ENCODE measurements at regions not wholly inside any gene's neighbourhood (a gene's known extent, or its start where the extent isn't known, plus 50 kb on each side); places are given as distances from the start of the nearest gene placed in this dataset.

- TF ChIP-seq EZH2 (IDR thresholded peaks at IDR 0.05; ENCODE audit: low read depth, unreplicated experiment) (no peak), EZH2phosphoT487 (IDR thresholded peaks at IDR 0.05; ENCODE audit: unreplicated experiment) (no peak), JUNB (IDR thresholded peaks at IDR 0.05; ENCODE audit: unreplicated experiment) (no peak), CTCF (conservative IDR thresholded peaks at IDR 0.05; ENCODE audit: low read depth in 2 of 2) (no peak), ZNF114 (CRISPR knock-in tag; IDR thresholded peaks at IDR 0.05) (no peak), POLR2AphosphoS5 (IDR thresholded peaks at IDR 0.05; ENCODE audit: low read depth) (no peak), STAT1 (IDR thresholded peaks at IDR 0.05; ENCODE audit: unreplicated experiment) (no peak), REST (IDR thresholded peaks at IDR 0.05; ENCODE audit: unreplicated experiment) (no peak), ETS1 (IDR thresholded peaks at IDR 0.05) (no peak), ZNF331 (CRISPR knock-in tag; IDR thresholded peaks at IDR 0.05; ENCODE audit: low read depth) (no peak)
Measured at GRCh38 chr2:144998435-144998834, 478.5 kb upstream of the ZEB2 start (continued).

GRCh38 chr2:144996225-144996795 lies 476.4 kb upstream of the ZEB2 start:
- peaks cover 4% of the 10 kb centered on the region; the same call in 1 of the 3 replicates for H3K9me3 Mint-ChIP-seq
- Histone ChIP-seq H3K27ac (ENCODE audit: low read depth) (no peak overlapping the region), H3K4me3 (no peak overlapping the region), H3K79me2 (replicated peaks; ENCODE audit: insufficient read depth) (no peaks in the 10 kb centered on the region), H4K20me1 (replicated peaks; ENCODE audit: insufficient read depth) (no peaks in the 10 kb centered on the region), H3K4me1 (ENCODE audit: insufficient read depth) (no peaks in the 10 kb centered on the region), H3K27me3 (ENCODE audit: insufficient read depth) (no peaks in the 10 kb centered on the region), H3K4me2 (no peak overlapping the region), H2AFZ (no peak overlapping the region), H3K9me2 (ENCODE audit: insufficient read depth) (no peaks in the 10 kb centered on the region), H3K36me3 (ENCODE audit: insufficient read depth) (no peaks in the 10 kb centered on the region), H3F3A (replicated peaks; ENCODE audit: low read depth) (no peaks in the 10 kb centered on the region)
- peaks cover 4% of the 10 kb centered on the region; the same call in 2 of the 3 replicates for H3K4me1 Mint-ChIP-seq
- no peak overlapping the region for H3K27ac Mint-ChIP-seq
- H3K27me3 Mint-ChIP-seq (ENCODE audit: insufficient read depth, low read depth, poor library complexity), result peaks cover 2% of the 10 kb centered on the region
- H3K36me3 Mint-ChIP-seq (ENCODE audit: low read depth), result peaks cover 12% of the 10 kb centered on the region
- H3K4me3 Mint-ChIP-seq, result no peak overlapping the region
- DNase-seq (ENCODE audit: low spot score), result no peak
- ATAC-seq, result no peak
- TF ChIP-seq JUNB (IDR thresholded peaks at IDR 0.05; ENCODE audit: unreplicated experiment) (no peak), CTCF (conservative IDR thresholded peaks at IDR 0.05; ENCODE audit: low read depth in 2 of 2) (no peak)

All from GM23338 (cell line).